ENCODE measurements at regions not wholly inside any gene's neighbourhood (a gene's known extent, or its start where the extent isn't known, plus 50 kb on each side); places are given as distances from the start of the nearest gene placed in this dataset.

- TF ChIP-seq TAF1 (conservative IDR thresholded peaks at IDR 0.05): no peak
- TF ChIP-seq FOXA1 (IDR thresholded peaks at IDR 0.05): no peak
- no peak for TF ChIP-seq ATF3 (IDR thresholded peaks at IDR 0.05)
- no peak for TF ChIP-seq JUND (IDR thresholded peaks at IDR 0.05)
- TF ChIP-seq GABPA (IDR thresholded peaks at IDR 0.05 in 1 of 2, conservative IDR thresholded peaks at IDR 0.05 in 1 of 2): no peak
- no peak for TF ChIP-seq EGR1 (IDR thresholded peaks at IDR 0.05; ENCODE audit: low read depth in 2 of 2)
- TF ChIP-seq CTCF (IDR thresholded peaks at IDR 0.05; ENCODE audit: low read depth, low read length, missing input control): no peak
- no peak for TF ChIP-seq SP1 (IDR thresholded peaks at IDR 0.05)
Observed at GRCh38 chr5:98588215-98588614, 185.2 kb upstream of the RGMB start.

Measured in liver (tissue), 3 donors.